Islet of Langerhans (tissue), 1 donor: ENCODE measurements at regions not wholly inside any gene's neighbourhood (a gene's known extent, or its start where the extent isn't known, plus 50 kb on each side); places are given as distances from the start of the nearest gene placed in this dataset.

ENCODE experiments used
- FAIRE-seq: peaks from one replicate; lab custom pipeline; 2011; peaks lifted over from hg19 to GRCh38; lab: Jason Lieb, UNC

- no peak for FAIRE-seq
Measured at GRCh38 chr5:116834796-116835515, 260.3 kb upstream of the SEMA6A start.

GRCh38 chr5:116830079-116830478 is 255.5 kb upstream of the SEMA6A start:
- FAIRE-seq = no peak

- no peak for FAIRE-seq
Measured at GRCh38 chr5:116827078-116827477, 252.5 kb upstream of the SEMA6A start.

DNA sequence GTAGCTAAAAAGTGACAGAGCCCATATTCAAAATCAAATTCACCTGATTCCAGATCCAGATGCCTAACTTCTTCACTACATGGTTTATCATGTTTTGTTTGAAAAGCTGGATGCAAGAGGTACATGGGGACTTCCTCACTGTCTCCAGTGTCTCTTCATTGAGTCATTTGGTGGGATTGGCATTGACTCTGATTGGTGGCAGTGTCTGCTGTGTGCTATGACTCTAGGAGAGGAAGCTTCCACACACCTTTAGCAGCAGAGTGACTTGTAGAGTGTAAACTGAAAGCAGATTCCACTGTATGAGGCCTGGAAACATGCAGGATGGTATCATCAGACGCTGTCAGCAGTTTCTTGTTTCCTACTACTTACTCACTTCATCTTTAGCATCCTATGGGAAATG is 250.9 kb upstream of the SEMA6A start:
- FAIRE-seq = no peak

DNA sequence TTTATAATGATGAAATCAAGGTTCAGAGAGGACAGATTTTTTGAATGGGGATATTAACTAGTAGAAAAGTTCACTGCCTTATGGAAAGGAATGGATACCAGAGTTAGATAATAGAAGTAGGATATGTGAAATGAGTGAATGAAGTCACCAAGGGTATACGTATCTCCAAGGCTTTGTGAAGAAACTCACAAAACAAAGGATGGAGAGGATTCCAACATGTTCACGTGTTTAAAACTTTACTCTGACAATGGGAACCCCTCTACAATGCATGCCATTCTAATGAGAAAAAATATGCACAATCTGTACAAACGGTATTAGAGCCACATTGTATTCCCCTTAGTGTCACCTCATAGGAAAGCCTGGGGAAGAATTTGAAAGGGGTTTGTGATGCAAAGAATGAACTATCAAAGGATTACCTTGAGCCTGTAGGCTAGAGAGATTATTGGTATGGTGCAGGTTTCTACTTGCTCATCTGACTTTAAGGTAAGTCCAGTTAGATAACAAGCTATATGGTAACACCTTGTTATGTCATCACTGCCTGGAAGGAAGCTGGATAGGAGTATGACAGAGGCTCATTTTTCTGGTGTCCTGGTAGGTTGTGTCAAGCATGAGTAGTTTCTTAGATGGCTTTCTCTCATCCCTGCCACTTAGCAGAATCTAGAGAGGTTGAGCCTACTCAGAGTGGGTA is 250.3 kb upstream of the SEMA6A start:
- no peak for FAIRE-seq

GRCh38 chr5:116814626-116815385 is 240.2 kb upstream of the SEMA6A start:
- no peak for FAIRE-seq

DNA sequence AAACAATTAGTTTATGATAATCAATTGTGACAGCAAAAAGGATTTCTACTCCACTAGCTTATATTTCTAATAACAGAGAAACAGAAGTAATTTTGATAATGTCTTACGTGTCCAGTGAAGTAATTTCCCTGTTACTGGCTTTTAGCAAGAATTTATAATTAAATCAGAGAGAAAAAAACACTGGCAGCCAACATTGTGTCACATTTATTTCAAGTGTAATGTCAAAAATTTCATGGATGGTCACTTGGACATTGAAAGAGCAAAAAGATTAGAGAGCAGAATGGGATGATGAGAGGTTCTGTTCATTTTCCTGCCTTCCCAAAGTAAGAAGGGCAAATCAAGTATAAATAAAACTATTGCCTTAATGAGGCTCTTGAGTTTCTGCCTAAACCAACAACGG is 239.3 kb upstream of the SEMA6A start:
- FAIRE-seq = no peak

DNA sequence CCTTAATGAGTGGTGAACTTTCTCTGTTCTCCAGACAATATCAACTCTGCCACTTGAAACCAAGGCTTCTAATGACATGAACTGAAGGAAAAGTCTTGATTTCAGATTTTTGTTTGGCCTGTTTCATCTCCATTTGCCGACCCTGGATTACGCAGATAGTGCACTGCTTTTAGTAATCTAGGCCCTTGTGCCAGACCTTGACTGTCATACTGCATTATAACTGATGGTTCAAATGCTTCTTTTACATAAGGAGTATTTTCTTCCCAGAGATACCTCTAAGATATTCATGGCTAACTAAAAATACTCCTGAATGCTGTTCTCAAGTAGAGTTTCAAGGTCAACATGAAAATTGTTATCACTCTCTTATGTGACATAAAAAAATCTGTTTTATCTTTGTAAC is 238.7 kb upstream of the SEMA6A start:
- no peak for FAIRE-seq

- no peak for FAIRE-seq
Measured at GRCh38 chr5:116810951-116811350, 236.3 kb upstream of the SEMA6A start.

- FAIRE-seq = no peak
Measured at GRCh38 chr5:116806836-116807235, 232.2 kb upstream of the SEMA6A start.

GRCh38 chr5:116799401-116799800 is 224.8 kb upstream of the SEMA6A start:
- FAIRE-seq = no peak

- no peak for FAIRE-seq
Measured at GRCh38 chr5:116795189-116795588, 220.6 kb upstream of the SEMA6A start.

DNA sequence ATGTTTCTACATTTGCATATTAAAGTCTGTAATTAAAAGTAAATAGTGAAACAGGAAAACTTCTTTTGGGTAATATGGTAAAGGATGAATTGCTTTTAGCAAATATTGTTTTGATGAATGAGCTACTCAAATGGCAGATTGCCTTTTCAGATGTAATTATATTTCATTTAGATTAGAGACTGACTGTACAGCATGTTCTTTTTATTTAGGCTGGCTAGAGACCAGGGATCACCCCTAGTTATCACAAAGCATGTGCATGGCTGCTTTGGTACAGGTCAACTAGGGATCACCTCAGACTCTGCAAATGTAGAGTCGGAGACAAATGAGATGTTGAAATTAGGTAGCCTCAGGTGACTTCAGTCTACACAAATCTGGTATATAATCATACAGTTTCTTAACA is 214.9 kb upstream of the SEMA6A start:
- no peak for FAIRE-seq

DNA sequence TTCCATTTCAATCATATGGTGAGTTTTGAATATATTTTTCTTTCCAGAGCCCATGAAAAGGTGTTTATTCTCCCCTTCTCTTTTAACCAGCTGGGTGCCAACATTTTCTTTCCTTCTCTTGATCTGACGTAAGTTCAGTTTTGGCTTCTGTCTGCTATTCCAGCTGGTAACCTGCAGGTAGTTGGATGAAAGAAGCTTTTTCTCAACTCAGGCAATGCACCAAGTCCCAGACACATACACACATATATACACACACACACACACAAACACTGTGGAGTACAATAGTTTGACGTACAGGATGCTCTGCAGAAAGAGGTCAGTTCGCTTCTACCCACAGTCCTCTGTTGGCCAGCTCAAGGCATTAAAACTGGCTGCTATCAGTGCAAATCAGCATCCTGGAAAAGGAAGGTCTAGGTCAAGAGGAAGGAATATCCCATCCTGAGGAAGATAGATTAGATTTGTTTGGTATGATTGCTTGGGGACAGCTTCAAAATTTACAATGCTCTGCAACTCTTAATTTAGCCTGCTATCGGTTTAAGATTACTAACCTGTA is 214.3 kb upstream of the SEMA6A start:
- FAIRE-seq = no peak

GRCh38 chr5:116787570-116787969 is 212.9 kb upstream of the SEMA6A start:
- no peak for FAIRE-seq

DNA sequence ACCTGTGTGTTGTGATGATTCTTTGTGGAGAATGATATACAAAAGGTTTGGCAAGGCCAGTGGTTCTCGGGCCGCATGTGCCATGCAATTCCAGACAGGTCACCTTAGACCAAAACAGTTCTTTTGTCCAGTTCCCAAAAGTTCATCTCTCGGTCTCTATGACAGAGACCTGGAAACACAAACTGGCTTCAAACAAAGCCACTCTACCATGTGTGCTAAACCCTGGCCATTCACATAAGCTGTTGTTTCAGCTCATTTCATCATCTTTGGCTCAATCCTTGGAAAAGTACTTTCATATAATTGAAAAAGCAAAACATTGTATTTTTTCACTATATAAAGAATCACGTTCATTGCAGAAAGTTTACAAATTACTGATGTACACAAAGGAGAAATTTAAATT is 210.5 kb upstream of the SEMA6A start:
- FAIRE-seq = no peak

GRCh38 chr5:116779846-116780245 is 205.2 kb upstream of the SEMA6A start:
- FAIRE-seq = no peak

GRCh38 chr5:116778651-116779280 is 204.1 kb upstream of the SEMA6A start:
- FAIRE-seq = no peak

DNA sequence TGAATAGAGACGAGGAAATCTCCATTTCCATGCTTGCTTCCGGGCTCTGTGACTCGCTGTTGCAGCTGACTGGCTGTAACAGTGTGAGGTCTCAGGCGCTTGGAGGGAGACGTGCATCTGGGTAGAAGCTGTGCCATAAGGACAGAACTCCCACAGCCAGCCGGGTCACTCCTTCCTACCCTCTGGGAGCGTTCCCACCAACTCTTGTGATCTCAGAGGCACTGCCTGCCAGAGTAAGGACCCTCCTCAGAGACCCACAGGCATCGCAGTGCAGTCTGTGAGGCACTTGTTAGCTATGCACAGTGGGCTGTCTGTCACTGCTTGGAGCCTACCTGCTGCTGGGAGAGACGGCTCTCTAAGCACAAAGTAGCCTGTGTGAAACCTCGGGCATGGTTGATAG is 203.4 kb upstream of the SEMA6A start:
- FAIRE-seq = no peak

- FAIRE-seq = no peak
Measured at GRCh38 chr5:116773926-116774325, 199.3 kb upstream of the SEMA6A start.

DNA sequence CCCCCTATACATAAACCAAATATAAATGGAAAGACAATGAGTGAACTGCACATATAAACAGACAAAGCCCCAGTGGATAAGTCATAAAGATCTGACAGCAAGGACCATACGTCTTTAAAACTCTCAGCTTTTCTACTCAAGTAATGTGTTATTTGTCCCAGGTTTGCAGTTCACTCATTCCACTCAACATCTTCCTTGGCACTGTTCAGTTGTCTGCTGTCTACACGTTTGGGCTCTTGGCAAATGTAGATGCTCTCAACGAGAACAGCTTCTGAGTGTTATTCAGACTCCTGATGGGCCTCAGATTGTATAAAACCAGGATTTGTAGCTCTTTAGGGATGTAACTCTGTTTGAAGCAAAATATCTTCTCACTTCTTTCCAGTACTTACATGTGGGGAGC is 198.2 kb upstream of the SEMA6A start:
- no peak for FAIRE-seq

DNA sequence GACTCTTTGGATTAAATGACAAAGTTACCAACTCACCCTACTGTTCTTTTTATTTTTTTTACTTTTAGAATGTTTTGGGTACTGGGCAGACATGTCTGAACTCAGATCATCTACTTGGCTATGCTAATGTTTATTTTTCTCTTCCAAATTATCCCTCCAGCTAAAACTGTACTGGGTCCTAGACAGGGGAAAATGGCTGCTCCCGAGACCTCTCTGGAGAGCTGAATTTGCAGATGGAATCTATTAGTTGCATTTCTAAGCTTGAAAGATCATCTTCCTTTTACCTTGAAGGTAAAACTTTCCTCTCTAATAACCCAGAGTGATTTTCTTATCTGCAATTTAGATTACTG is 197.5 kb upstream of the SEMA6A start:
- no peak for FAIRE-seq
